HCT116 (cell line): ENCODE measurements at regions not wholly inside any gene's neighbourhood (a gene's known extent, or its start where the extent isn't known, plus 50 kb on each side); places are given as distances from the start of the nearest gene placed in this dataset.

Source experiments
- ATAC-seq: fragments of 200-7000 bp; cut with Tn5 transposase; 2 replicates; pipeline ENCODE4 v1.9.1; 2020; ENCODE audit warnings: mild to moderate bottlenecking, moderate library complexity
- BruUV-seq: library from RNA; stranded (reverse); fragments of 400-500 nt; replicated peaks from 2 replicates; lab custom pipeline; 2021; lab: Mats Ljungman, UMichigan
- CTCF ChIA-PET: fragments of 300-600 bp; sonication (Branson Sonifier 250); formaldehyde crosslinking; loops from one replicate; lab custom pipeline; 2021; ENCODE audit warnings: antibody characterized with exemption; lab: Charles Lee
- POLR2A ChIA-PET: fragments of 300-600, 350-600 bp; sonication (Branson Sonifier 250); formaldehyde crosslinking; loops from one replicate; lab custom pipeline; 2021; ENCODE audit warnings: antibody characterized with exemption; lab: Charles Lee
- RAD21 ChIA-PET, 2 experiments: fragments of 300-600 bp; sonication (Branson Sonifier 250); formaldehyde crosslinking; loops; one replicate each; lab custom pipeline; 2023; ENCODE audit warnings: low total read pairs in 2 of 2; ENCODE audit not compliant: uncharacterized antibody in 2 of 2, unreplicated experiment in 2 of 2, low non-redundant PET in 1 of 2; lab: Charles Lee
- DNase-seq: peaks from one replicate; pipeline ENCODE4 v3.0.0-alpha.2; 2010; ENCODE audit warnings: low read depth, low spot score
- H2AFZ ChIP-seq: fragments of 200-600 bp; shearing (Covaris generic), sonication (generic); 2 replicates; pipeline ENCODE4 v1.6.1; 2017; ENCODE audit warnings: low read depth, mixed run types, mixed read lengths, antibody characterized with exemption, low read length; ENCODE audit not compliant: poor library complexity, severe bottlenecking
- H3K27ac ChIP-seq: 2 replicates; pipeline ENCODE4 v1.5.1; 2012; ENCODE audit warnings: low read depth, low read length
- H3K27me3 ChIP-seq: fragments of 200-600 bp; sonication (generic); 2 replicates; pipeline ENCODE4 v1.6.1; 2016; ENCODE audit warnings: mixed run types, low read length, mixed read lengths; ENCODE audit not compliant: insufficient read depth
- H3K36me3 ChIP-seq, 2 experiments: fragments of 200-500 bp in 1 of 2; fragments of 200-600 bp in 1 of 2; sonication (Bioruptor generic) in 1 of 2; sonication (generic) in 1 of 2; 2 replicates each; pipeline versions ENCODE4 v1.5.1 to v1.6.1; 2014 to 2016; ENCODE audit warnings: low read length in 2 of 2, inconsistent platforms in 1 of 2, mixed read lengths in 1 of 2, mixed run types in 1 of 2; ENCODE audit not compliant: insufficient read depth in 2 of 2, control insufficient read depth in 1 of 2
- H3K4me1 ChIP-seq, 2 experiments: fragments of 200-600 bp in 1 of 2; sonication (generic) in 1 of 2; 2 replicates each; pipeline versions ENCODE4 v1.5.1 to v1.6.1; 2012 to 2017; ENCODE audit warnings: low read length in 2 of 2, inconsistent platforms in 1 of 2, mild to moderate bottlenecking in 1 of 2, mixed read lengths in 1 of 2, mixed run types in 1 of 2, moderate library complexity in 1 of 2; ENCODE audit not compliant: insufficient read depth in 2 of 2, control insufficient read depth in 1 of 2
- H3K4me2 ChIP-seq: fragments of 200-600 bp; sonication (generic); 2 replicates; pipeline ENCODE4 v1.6.1; 2017; ENCODE audit warnings: mixed run types, low read length, mixed read lengths
- H3K4me3 ChIP-seq, 2 experiments: fragments of 200-600 bp in 1 of 2; sonication (generic) in 1 of 2; replicated peaks in 1 of 2; 2 replicates each; pipeline ENCODE4 v1.5.1; 2011 to 2016; ENCODE audit warnings: low read length in 2 of 2, control low read depth in 1 of 2, low read depth in 1 of 2, mild to moderate bottlenecking in 1 of 2, mixed read lengths in 1 of 2, mixed run types in 1 of 2
- H3K79me2 ChIP-seq: fragments of 200-600 bp; sonication (generic); 2 replicates; pipeline ENCODE4 v1.6.1; 2017; ENCODE audit warnings: mild to moderate bottlenecking, mixed run types, low read length, moderate library complexity, mixed read lengths; ENCODE audit not compliant: insufficient read depth
- H3K9ac ChIP-seq: fragments of 200-600 bp; sonication (generic); 2 replicates; pipeline ENCODE4 v1.6.1; 2016; ENCODE audit warnings: low read length, mixed read lengths
- H3K9me2 ChIP-seq: fragments of 200-600 bp; sonication (generic), shearing (Covaris generic); 2 replicates; pipeline ENCODE4 v1.6.1; 2017; ENCODE audit warnings: mixed run types, mild to moderate bottlenecking, moderate library complexity; ENCODE audit not compliant: insufficient read depth
- H3K9me3 ChIP-seq, 2 experiments: fragments of 200-500 bp in 1 of 2; fragments of 200-600 bp in 1 of 2; sonication (Bioruptor generic) in 1 of 2; sonication (generic) in 1 of 2; 2 replicates each; pipeline ENCODE4 v1.6.1; 2014 to 2017; ENCODE audit warnings: low read length in 2 of 2, mixed read lengths in 2 of 2, inconsistent platforms in 1 of 2, low read depth in 1 of 2, mild to moderate bottlenecking in 1 of 2, mixed run types in 1 of 2, moderate library complexity in 1 of 2; ENCODE audit not compliant: control insufficient read depth in 1 of 2, insufficient read depth in 1 of 2
- H4K20me1 ChIP-seq: fragments of 200-600 bp; sonication (generic), shearing (Covaris generic); 2 replicates; pipeline ENCODE4 v1.6.1; 2017; ENCODE audit warnings: mixed run types, mild to moderate bottlenecking, moderate library complexity; ENCODE audit not compliant: insufficient read depth
- CEBPB ChIP-seq: IDR thresholded peaks from 2 replicates; pipeline ENCODE4 v1.6.1; 2012; ENCODE audit warnings: low read depth
- CTCF ChIP-seq, 3 experiments: fragments of 200-600 bp in 1 of 3; sonication (generic) in 1 of 3; IDR thresholded peaks in 2 of 3; conservative IDR thresholded peaks in 1 of 3; 2 replicates each; pipeline ENCODE4 v1.5.1; 2012 to 2017; ENCODE audit warnings: low read depth in 2 of 3, low read length in 2 of 3, antibody characterized with exemption in 1 of 3, borderline replicate concordance in 1 of 3, control low read depth in 1 of 3, mild to moderate bottlenecking in 1 of 3, mixed read lengths in 1 of 3, mixed run types in 1 of 3, moderate library complexity in 1 of 3; ENCODE audit not compliant: insufficient read depth in 1 of 3
- ELF1 ChIP-seq: IDR thresholded peaks from 2 replicates; pipeline ENCODE4 v1.6.1; 2012; ENCODE audit warnings: low read depth, borderline replicate concordance
- EZH2 ChIP-seq: fragments of 200-600 bp; sonication (generic); IDR thresholded peaks from 2 replicates; pipeline ENCODE4 v1.6.1; 2017; ENCODE audit warnings: antibody characterized with exemption, mixed run types
- EZH2phosphoT487 ChIP-seq: fragments of 200-600 bp; IDR thresholded peaks from 2 replicates; pipeline ENCODE4 v1.6.1; 2018; ENCODE audit warnings: antibody characterized with exemption, borderline replicate concordance
- JUND ChIP-seq: IDR thresholded peaks from 2 replicates; pipeline ENCODE4 v1.6.1; 2012
- YY1 ChIP-seq: IDR thresholded peaks from 2 replicates; pipeline ENCODE4 v1.6.1; 2011; ENCODE audit warnings: low read length, low read depth, moderate library complexity, mild to moderate bottlenecking; ENCODE audit not compliant: insufficient replicate concordance; ENCODE audit errors: extremely low read depth
- ZBTB33 ChIP-seq: IDR thresholded peaks from 2 replicates; pipeline ENCODE4 v1.6.1; 2011; ENCODE audit warnings: mild to moderate bottlenecking, low read length, moderate library complexity; ENCODE audit not compliant: insufficient replicate concordance; ENCODE audit errors: extremely low read depth
- intact Hi-C: fragments of 100-400 bp; cut with micrococcal nuclease; formaldehyde crosslinking; loops from 2 replicates; pipeline ENCODE4 v1.10.0; 2022

- no peak for TF ChIP-seq CTCF (IDR thresholded peaks at IDR 0.05 in 2 of 3, conservative IDR thresholded peaks at IDR 0.05 in 1 of 3; ENCODE audit: borderline replicate concordance in 1 of 3, insufficient read depth in 1 of 3, low read depth in 2 of 3, low read length in 2 of 3)
These were observed 161.7 kb upstream of the RPL34 start (continued) for GRCh38 chr4:108458681-108459080.

DNA sequence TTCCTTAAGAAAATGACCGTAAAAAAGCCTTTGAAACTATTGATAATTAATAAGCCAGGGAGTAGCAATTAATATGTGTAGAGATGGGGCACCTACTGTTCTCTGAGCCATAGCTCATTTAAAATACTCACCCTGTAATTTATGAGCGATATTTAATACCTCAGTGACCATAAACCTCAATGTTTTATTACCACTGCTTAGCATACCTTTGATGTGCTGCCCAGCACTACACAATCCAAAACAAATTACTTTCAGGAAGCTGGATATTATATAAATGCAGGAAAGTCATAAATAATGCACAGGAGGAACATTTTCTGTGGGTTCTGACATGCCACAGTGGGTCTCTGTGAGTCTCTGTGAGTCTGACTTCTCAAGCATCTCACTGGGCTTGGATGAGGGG is 166.1 kb upstream of the RPL34 start:
- no peak overlapping the region for H3K4me3 ChIP-seq
- no TSS peak for BruUV-seq
- DNase-seq (no peak), ATAC-seq (no peak)
- H4K20me1 ChIP-seq: no peaks in the 10 kb centered on the region
- no peaks in the 10 kb centered on the region for H3K9me3 ChIP-seq
- no peak overlapping the region for H2AFZ ChIP-seq
- no peaks in the 10 kb centered on the region for H3K9me2 ChIP-seq
- H3K36me3 ChIP-seq: no peaks in the 10 kb centered on the region
- H3K4me2 ChIP-seq: no peak overlapping the region
- no peak overlapping the region for H3K9ac ChIP-seq
- RAD21 ChIA-PET: no interaction called here
- H3K4me1 ChIP-seq: no peaks in the 10 kb centered on the region
- peaks cover 10% of the 10 kb centered on the region; the same call in 1 of the 2 replicates for H3K27me3 ChIP-seq
- CTCF ChIA-PET: no interaction called here
- H3K79me2 ChIP-seq: no peaks in the 10 kb centered on the region
- intact Hi-C loops: no loop called here
- TF ChIP-seq EZH2phosphoT487: no peak
- TF ChIP-seq CEBPB: no peak
- TF ChIP-seq ELF1: no peak
- TF ChIP-seq EZH2: no peak
- TF ChIP-seq YY1: no peak
- no peak for TF ChIP-seq JUND
- no peak for TF ChIP-seq ZBTB33
- POLR2A ChIA-PET: no interaction called here
- no peak overlapping the region for H3K27ac ChIP-seq
